ENCODE measurements at regions not wholly inside any gene's neighbourhood (a gene's known extent, or its start where the extent isn't known, plus 50 kb on each side); places are given as distances from the start of the nearest gene placed in this dataset.

DNA sequence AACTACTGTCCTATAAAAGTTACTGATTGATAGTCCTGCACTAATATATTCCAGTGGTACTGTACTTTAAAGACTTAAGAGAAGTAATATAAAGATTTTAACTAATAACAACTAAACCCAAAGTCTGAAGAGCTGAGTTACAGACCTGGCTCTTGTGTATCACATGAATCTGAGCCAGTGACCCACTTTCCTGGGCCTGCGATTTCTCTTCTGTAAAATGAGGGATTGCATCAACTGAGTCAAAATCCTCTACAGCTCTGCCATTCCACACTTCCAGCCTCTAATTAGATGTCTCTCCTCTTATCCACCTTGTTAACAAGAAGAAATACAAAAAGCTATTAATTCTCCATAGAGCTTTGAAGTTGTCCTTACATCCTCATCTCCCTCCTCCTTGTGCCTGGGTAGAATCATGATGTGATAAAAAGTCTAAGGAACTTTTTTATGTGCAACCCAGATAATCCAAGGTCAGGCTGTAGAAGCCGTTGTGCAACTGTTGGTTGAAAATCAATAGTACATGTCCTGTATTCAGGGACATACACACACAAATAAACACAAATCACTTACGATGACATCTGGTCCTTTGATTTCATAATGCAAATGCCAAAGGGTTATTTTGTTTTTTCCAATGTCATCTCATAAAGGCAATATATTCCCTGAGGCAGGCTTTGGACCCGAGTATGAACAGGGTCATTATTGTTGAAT lies 410.3 kb downstream of the KCNA4 start:
- no peak for TF ChIP-seq CTCF (conservative IDR thresholded peaks at IDR 0.05; ENCODE audit: low read length)
- no peak for TF ChIP-seq EZH2phosphoT487 (IDR thresholded peaks at IDR 0.05; ENCODE audit: borderline replicate concordance)

All from Loucy (cell line).